A549 (cell line): ENCODE measurements at regions not wholly inside any gene's neighbourhood (a gene's known extent, or its start where the extent isn't known, plus 50 kb on each side); places are given as distances from the start of the nearest gene placed in this dataset.

Experiments
- POLR2A ChIP-seq: IDR thresholded peaks from 2 replicates; pipeline ENCODE4 v1.6.1; 2012; ENCODE audit warnings: mild to moderate bottlenecking, low read length
- RAD21 ChIP-seq, 2 experiments: fragments of >200 bp in 1 of 2; sonication (Bioruptor Twin) in 1 of 2; formaldehyde crosslinking in 1 of 2; IDR thresholded peaks in 1 of 2; conservative IDR thresholded peaks in 1 of 2; 2 replicates in 1 of 2; 3 replicates in 1 of 2; pipeline ENCODE4 v1.6.1; 2012 to 2018; ENCODE audit warnings: inconsistent platforms in 1 of 2
- TF ChIP-seq, protein P1 (sequence below): IDR thresholded peaks from 2 replicates; pipeline ENCODE4 v1.6.1; 2012
- TF ChIP-seq, protein P2 (sequence below): fragments of >200 bp; sonication (Bioruptor Twin); formaldehyde crosslinking; IDR thresholded peaks from 3 replicates; pipeline ENCODE4 v1.5.1; 2016

DNA sequence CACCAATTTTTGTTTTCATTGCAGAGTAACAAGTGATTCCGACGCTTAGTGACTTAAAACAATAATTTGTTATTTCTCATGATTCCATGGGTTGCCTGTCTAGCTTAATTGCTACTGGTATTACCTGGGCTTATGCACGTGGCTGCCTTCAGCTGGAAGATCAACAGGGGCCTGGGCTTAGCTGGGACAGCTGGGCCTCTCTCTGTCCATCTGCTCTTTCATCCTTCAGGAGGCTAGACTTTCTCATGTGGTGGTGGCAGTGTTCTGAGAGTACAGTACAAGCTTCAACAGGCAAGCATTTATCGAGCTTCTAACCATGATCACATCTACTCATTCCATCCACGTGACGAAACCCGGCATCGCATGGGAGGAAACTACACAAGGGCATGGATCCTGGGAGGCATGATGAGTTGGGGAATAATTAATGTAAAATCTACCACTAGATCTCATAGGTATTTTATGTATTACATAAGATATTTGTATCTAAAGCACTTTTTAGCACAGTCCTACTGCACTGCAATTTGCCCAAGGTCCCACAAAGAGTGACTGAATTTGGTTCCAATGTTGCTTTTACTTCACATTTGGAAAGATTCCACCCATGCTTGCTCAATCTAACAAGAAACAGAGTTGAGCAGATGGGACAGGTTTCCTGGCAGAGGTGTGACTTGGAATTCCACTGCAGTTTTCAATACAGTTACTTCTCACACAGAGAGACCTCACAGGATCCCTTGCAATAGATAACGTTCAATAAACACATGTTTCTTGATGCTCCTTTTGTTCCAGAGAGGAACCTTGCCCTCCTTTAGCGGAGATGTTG, 153.1 kb upstream of the FRMD6 start:
- TF ChIP-seq, protein P1, sequence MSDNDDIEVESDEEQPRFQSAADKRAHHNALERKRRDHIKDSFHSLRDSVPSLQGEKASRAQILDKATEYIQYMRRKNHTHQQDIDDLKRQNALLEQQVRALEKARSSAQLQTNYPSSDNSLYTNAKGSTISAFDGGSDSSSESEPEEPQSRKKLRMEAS = no peak
- TF ChIP-seq POLR2A (no peak), RAD21 (conservative IDR thresholded peaks at IDR 0.05 in 1 of 2, IDR thresholded peaks at IDR 0.05 in 1 of 2) (no peak)
- TF ChIP-seq, protein P2, sequence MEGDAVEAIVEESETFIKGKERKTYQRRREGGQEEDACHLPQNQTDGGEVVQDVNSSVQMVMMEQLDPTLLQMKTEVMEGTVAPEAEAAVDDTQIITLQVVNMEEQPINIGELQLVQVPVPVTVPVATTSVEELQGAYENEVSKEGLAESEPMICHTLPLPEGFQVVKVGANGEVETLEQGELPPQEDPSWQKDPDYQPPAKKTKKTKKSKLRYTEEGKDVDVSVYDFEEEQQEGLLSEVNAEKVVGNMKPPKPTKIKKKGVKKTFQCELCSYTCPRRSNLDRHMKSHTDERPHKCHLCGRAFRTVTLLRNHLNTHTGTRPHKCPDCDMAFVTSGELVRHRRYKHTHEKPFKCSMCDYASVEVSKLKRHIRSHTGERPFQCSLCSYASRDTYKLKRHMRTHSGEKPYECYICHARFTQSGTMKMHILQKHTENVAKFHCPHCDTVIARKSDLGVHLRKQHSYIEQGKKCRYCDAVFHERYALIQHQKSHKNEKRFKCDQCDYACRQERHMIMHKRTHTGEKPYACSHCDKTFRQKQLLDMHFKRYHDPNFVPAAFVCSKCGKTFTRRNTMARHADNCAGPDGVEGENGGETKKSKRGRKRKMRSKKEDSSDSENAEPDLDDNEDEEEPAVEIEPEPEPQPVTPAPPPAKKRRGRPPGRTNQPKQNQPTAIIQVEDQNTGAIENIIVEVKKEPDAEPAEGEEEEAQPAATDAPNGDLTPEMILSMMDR = no peak
